ENCODE measurements at regions not wholly inside any gene's neighbourhood (a gene's known extent, or its start where the extent isn't known, plus 50 kb on each side); places are given as distances from the start of the nearest gene placed in this dataset.

- Histone ChIP-seq H3K4me3 (ENCODE audit: extremely low read depth, insufficient read depth, low read length, poor library complexity, severe bottlenecking) (no peak overlapping the region), H3K36me3 (ENCODE audit: control insufficient read depth, insufficient read depth, low read length) (no peaks in the 10 kb centered on the region), H3K27ac (ENCODE audit: low read depth, low read length, severe bottlenecking) (no peak overlapping the region), H3K4me1 (ENCODE audit: control insufficient read depth, insufficient read depth, low read length, poor library complexity, severe bottlenecking) (no peaks in the 10 kb centered on the region), H3K9me3 (ENCODE audit: control insufficient read depth, low read length) (no peaks in the 10 kb centered on the region)
- WGBS, 2 experiments (ENCODE audit: insufficient coverage in 2 of 2), result 83 to 100% methylated on average over 1 to 2 of the region's 2 CpGs
These were observed 91.2 kb upstream of the MYOCD start for GRCh38 chr17:12574525-12574924.

- Histone ChIP-seq H3K27ac (ENCODE audit: low read depth, low read length, severe bottlenecking) (no peak overlapping the region), H3K4me3 (ENCODE audit: extremely low read depth, insufficient read depth, low read length, poor library complexity, severe bottlenecking) (no peak overlapping the region), H3K9me3 (ENCODE audit: control insufficient read depth, low read length) (no peaks in the 10 kb centered on the region), H3K36me3 (ENCODE audit: control insufficient read depth, insufficient read depth, low read length) (no peaks in the 10 kb centered on the region), H3K4me1 (ENCODE audit: control insufficient read depth, insufficient read depth, low read length, poor library complexity, severe bottlenecking) (peaks cover 4% of the 10 kb centered on the region)
These were observed 90.0 kb upstream of the MYOCD start for GRCh38 chr17:12575641-12576040.

GRCh38 chr17:12579288-12579687 is 86.4 kb upstream of the MYOCD start:
- Histone ChIP-seq H3K4me3 (ENCODE audit: extremely low read depth, insufficient read depth, low read length, poor library complexity, severe bottlenecking) (no peak overlapping the region), H3K36me3 (ENCODE audit: control insufficient read depth, insufficient read depth, low read length) (no peaks in the 10 kb centered on the region), H3K27ac (ENCODE audit: low read depth, low read length, severe bottlenecking) (no peak overlapping the region), H3K9me3 (ENCODE audit: control insufficient read depth, low read length) (peaks cover 12% of the 10 kb centered on the region), H3K4me1 (ENCODE audit: control insufficient read depth, insufficient read depth, low read length, poor library complexity, severe bottlenecking) (peaks cover 4% of the 10 kb centered on the region)
- whole genome bisulfite sequencing, 2 experiments (ENCODE audit: insufficient coverage in 2 of 2), result 100% methylated on average over 1 of the region's 5 CpGs; no CpG with 5 or more reads in 1 of the 2 experiments

GRCh38 chr17:12580640-12581039 is 85.0 kb upstream of the MYOCD start:
- peaks cover 12% of the 10 kb centered on the region for H3K9me3 ChIP-seq (ENCODE audit: control insufficient read depth, low read length)
- WGBS, 2 experiments (ENCODE audit: insufficient coverage in 2 of 2), result 61 to 79% methylated on average over 4 to 5 of the region's 6 CpGs
- no peaks in the 10 kb centered on the region for H3K36me3 ChIP-seq (ENCODE audit: control insufficient read depth, insufficient read depth, low read length)
- peak overlapping the region; percentile 34 for H3K27ac ChIP-seq (ENCODE audit: low read depth, low read length, severe bottlenecking)
- H3K4me1 ChIP-seq (ENCODE audit: control insufficient read depth, insufficient read depth, low read length, poor library complexity, severe bottlenecking), result peaks cover 4% of the 10 kb centered on the region
- no peak overlapping the region for H3K4me3 ChIP-seq (ENCODE audit: extremely low read depth, insufficient read depth, low read length, poor library complexity, severe bottlenecking)

- peaks cover 12% of the 10 kb centered on the region for H3K9me3 ChIP-seq (ENCODE audit: control insufficient read depth, low read length)
- H3K36me3 ChIP-seq (ENCODE audit: control insufficient read depth, insufficient read depth, low read length), result no peaks in the 10 kb centered on the region
- WGBS, 2 experiments (ENCODE audit: insufficient coverage in 2 of 2), result 82 to 93% methylated on average over 3 to 6 of the region's 7 CpGs
- H3K27ac ChIP-seq (ENCODE audit: low read depth, low read length, severe bottlenecking), result no peak overlapping the region
- H3K4me3 ChIP-seq (ENCODE audit: extremely low read depth, insufficient read depth, low read length, poor library complexity, severe bottlenecking), result no peak overlapping the region
- H3K4me1 ChIP-seq (ENCODE audit: control insufficient read depth, insufficient read depth, low read length, poor library complexity, severe bottlenecking), result peaks cover 4% of the 10 kb centered on the region
These were observed 81.0 kb upstream of the MYOCD start for GRCh38 chr17:12584727-12585126.

GRCh38 chr17:12588531-12588930 is 77.2 kb upstream of the MYOCD start:
- Histone ChIP-seq H3K36me3 (ENCODE audit: control insufficient read depth, insufficient read depth, low read length) (no peaks in the 10 kb centered on the region), H3K4me3 (ENCODE audit: extremely low read depth, insufficient read depth, low read length, poor library complexity, severe bottlenecking) (no peak overlapping the region), H3K4me1 (ENCODE audit: control insufficient read depth, insufficient read depth, low read length, poor library complexity, severe bottlenecking) (peaks cover 10% of the 10 kb centered on the region), H3K27ac (ENCODE audit: low read depth, low read length, severe bottlenecking) (no peak overlapping the region), H3K9me3 (ENCODE audit: control insufficient read depth, low read length) (no peaks in the 10 kb centered on the region)
- WGBS, 2 experiments (ENCODE audit: insufficient coverage in 2 of 2), result 94 to 100% methylated on average over 3 to 4 of the region's 5 CpGs

- WGBS, 2 experiments (ENCODE audit: insufficient coverage in 2 of 2), result 95 to 99% methylated on average over 9 of the region's 10 CpGs
- Histone ChIP-seq H3K27ac (ENCODE audit: low read depth, low read length, severe bottlenecking) (no peak overlapping the region), H3K9me3 (ENCODE audit: control insufficient read depth, low read length) (no peaks in the 10 kb centered on the region), H3K4me1 (ENCODE audit: control insufficient read depth, insufficient read depth, low read length, poor library complexity, severe bottlenecking) (peaks cover 10% of the 10 kb centered on the region), H3K36me3 (ENCODE audit: control insufficient read depth, insufficient read depth, low read length) (no peaks in the 10 kb centered on the region), H3K4me3 (ENCODE audit: extremely low read depth, insufficient read depth, low read length, poor library complexity, severe bottlenecking) (no peak overlapping the region)
These were observed 75.3 kb upstream of the MYOCD start for GRCh38 chr17:12590417-12590816.

- WGBS, 2 experiments (ENCODE audit: insufficient coverage in 2 of 2), result 79 to 80% methylated on average over 7 of the region's 7 CpGs
- Histone ChIP-seq H3K4me3 (ENCODE audit: extremely low read depth, insufficient read depth, low read length, poor library complexity, severe bottlenecking) (no peak overlapping the region), H3K4me1 (ENCODE audit: control insufficient read depth, insufficient read depth, low read length, poor library complexity, severe bottlenecking) (peaks cover 10% of the 10 kb centered on the region), H3K27ac (ENCODE audit: low read depth, low read length, severe bottlenecking) (no peak overlapping the region), H3K9me3 (ENCODE audit: control insufficient read depth, low read length) (no peaks in the 10 kb centered on the region), H3K36me3 (ENCODE audit: control insufficient read depth, insufficient read depth, low read length) (no peaks in the 10 kb centered on the region)
These were observed 74.5 kb upstream of the MYOCD start for GRCh38 chr17:12591021-12591735.

- no peaks in the 10 kb centered on the region for H3K36me3 ChIP-seq (ENCODE audit: control insufficient read depth, insufficient read depth, low read length)
- no peak overlapping the region for H3K4me3 ChIP-seq (ENCODE audit: extremely low read depth, insufficient read depth, low read length, poor library complexity, severe bottlenecking)
- H3K27ac ChIP-seq (ENCODE audit: low read depth, low read length, severe bottlenecking), result no peak overlapping the region
- H3K4me1 ChIP-seq (ENCODE audit: control insufficient read depth, insufficient read depth, low read length, poor library complexity, severe bottlenecking), result peaks cover 10% of the 10 kb centered on the region
- WGBS, 2 experiments (ENCODE audit: insufficient coverage in 2 of 2), result 100% methylated on average over 1 to 3 of the region's 3 CpGs
- H3K9me3 ChIP-seq (ENCODE audit: control insufficient read depth, low read length), result no peaks in the 10 kb centered on the region
These were observed 72.7 kb upstream of the MYOCD start for GRCh38 chr17:12592941-12593340.

GRCh38 chr17:12596961-12597360 is 68.7 kb upstream of the MYOCD start:
- Histone ChIP-seq H3K4me1 (ENCODE audit: control insufficient read depth, insufficient read depth, low read length, poor library complexity, severe bottlenecking) (no peaks in the 10 kb centered on the region), H3K4me3 (ENCODE audit: extremely low read depth, insufficient read depth, low read length, poor library complexity, severe bottlenecking) (no peak overlapping the region), H3K36me3 (ENCODE audit: control insufficient read depth, insufficient read depth, low read length) (no peaks in the 10 kb centered on the region), H3K27ac (ENCODE audit: low read depth, low read length, severe bottlenecking) (no peak overlapping the region), H3K9me3 (ENCODE audit: control insufficient read depth, low read length) (no peaks in the 10 kb centered on the region)
- WGBS, 2 experiments (ENCODE audit: insufficient coverage in 2 of 2), result 96 to 100% methylated on average over 1 to 3 of the region's 11 CpGs

GRCh38 chr17:12597895-12598294 is 67.8 kb upstream of the MYOCD start:
- Histone ChIP-seq H3K4me1 (ENCODE audit: control insufficient read depth, insufficient read depth, low read length, poor library complexity, severe bottlenecking) (no peaks in the 10 kb centered on the region), H3K27ac (ENCODE audit: low read depth, low read length, severe bottlenecking) (no peak overlapping the region), H3K36me3 (ENCODE audit: control insufficient read depth, insufficient read depth, low read length) (no peaks in the 10 kb centered on the region), H3K4me3 (ENCODE audit: extremely low read depth, insufficient read depth, low read length, poor library complexity, severe bottlenecking) (no peak overlapping the region), H3K9me3 (ENCODE audit: control insufficient read depth, low read length) (no peaks in the 10 kb centered on the region)
- WGBS, 2 experiments (ENCODE audit: insufficient coverage in 2 of 2), result no CpG with 5 or more reads among the region's 3 CpGs

Data from mesodermal cell (in vitro differentiated cells).